Globus pallidus (tissue), 1 donor: ENCODE measurements at regions not wholly inside any gene's neighbourhood (a gene's known extent, or its start where the extent isn't known, plus 50 kb on each side); places are given as distances from the start of the nearest gene placed in this dataset.
"Not testable (repeated sequence)": the region's sequence is repeated elsewhere in the genome, so short reads cannot be mapped to it uniquely, and the experiment has no call there.

ENCODE experiments used
- DNase-seq: peaks from one replicate; pipeline ENCODE4 v3.0.0-alpha.2; 2015; ENCODE audit warnings: low spot score

DNA sequence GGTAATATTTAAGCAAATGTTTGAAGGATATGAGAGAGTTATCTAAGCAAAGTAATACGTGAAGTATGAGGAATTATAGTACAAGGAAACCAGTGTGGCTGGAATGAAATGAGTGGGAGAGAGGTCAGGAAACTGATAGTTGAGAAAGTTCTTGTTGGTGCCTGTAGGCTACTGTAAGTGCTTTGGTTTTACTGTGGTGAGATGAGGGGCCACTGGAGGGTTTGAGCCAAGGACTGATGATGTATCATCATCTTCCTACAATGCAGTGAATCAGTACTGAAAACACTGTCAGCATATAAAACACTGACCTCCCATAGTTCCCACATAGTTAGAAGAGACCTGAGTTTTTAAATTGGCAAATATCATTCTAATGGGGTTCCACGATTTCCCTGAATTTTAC is 367.5 kb upstream of the CTSO start:
- no peak for DNase-seq

- DNase-seq: no peak
These were observed 359.8 kb upstream of the CTSO start for GRCh38 chr4:156313497-156313896.

- DNase-seq: no peak
These were observed 358.7 kb upstream of the CTSO start for GRCh38 chr4:156312261-156312847.

GRCh38 chr4:156309031-156309430 is 355.4 kb upstream of the CTSO start:
- no peak for DNase-seq

DNA sequence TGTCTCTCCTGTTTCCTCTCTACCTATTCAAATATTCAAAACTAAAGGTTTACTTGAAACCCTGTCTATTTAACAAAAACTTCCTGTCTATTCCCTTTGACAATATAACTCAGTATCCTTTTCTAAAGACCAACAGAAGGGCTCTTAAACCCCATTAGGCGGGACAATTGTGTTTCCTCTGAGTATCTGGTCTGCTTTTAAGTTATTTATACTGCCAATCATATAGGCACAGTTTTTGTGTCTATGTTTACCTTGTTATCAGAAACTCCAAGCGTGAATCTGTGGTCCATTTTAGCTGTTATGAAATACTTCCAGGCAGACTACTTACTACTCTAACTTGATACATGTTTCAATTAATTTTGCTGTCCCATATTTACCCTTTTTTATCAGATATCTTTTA is 350.0 kb upstream of the CTSO start:
- no peak for DNase-seq

DNA sequence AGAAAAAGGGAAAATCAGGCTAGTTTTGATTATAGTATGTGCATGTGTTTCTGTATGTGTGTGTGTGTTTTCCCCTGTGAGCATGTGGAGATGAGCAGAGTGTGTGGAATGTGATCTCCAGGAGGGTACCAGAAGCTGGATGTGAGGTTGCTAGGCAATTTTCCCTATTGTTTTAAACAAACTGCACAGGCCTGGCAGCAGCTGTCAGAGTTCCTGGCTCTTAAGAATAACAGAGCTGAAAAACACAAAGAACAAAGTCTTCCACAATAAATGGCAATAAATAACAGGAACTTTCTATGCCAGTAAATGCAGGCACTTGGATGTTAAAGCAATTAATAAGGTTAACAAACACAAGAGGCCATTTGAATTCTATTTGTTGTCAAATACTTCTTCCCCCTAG is 344.6 kb upstream of the CTSO start:
- peak; percentile 2 for DNase-seq

DNA sequence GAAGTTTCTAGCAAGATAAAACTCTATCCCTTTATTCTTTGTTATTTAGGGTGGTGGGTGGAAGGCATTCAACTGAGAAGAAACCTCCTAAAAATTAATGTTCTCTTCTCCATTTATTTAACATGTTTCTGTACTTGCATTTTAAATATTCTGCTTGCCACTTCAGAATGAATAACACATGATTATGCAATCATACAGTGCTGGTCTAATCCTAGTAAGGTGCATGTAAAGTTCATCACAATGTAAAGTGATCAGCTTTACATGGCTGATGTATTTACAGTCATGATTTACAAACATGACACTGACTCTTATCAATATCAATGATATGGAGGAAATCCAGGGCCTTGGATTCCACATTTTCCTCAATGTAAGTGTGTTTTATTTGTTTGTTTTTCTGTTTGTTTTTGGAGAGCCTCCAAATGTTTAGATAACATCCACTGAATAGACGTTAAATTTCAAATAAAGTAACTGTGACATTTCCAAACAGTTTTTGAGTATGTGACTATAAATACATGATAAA is 342.1 kb upstream of the CTSO start:
- DNase-seq: no peak

DNA sequence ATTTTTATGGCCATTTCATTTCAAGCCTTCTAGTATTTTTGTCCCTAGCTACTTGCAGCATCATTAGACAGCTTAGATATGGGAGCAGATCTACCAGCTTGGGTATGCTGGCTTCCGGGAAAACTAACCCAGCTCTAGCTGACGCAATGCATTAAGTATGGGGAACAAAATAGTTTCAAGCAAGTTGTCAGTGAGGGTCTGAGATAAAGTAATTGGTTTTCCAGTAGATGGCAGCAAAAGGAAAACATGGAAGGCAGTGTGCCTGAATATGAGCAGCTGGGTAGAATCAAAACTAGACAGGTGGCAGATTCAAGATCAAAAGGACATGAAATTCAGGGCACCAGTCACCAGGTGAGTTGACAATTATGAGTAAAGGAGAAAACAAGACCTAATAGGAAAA is 340.9 kb upstream of the CTSO start:
- peak; percentile 8 for DNase-seq

DNA sequence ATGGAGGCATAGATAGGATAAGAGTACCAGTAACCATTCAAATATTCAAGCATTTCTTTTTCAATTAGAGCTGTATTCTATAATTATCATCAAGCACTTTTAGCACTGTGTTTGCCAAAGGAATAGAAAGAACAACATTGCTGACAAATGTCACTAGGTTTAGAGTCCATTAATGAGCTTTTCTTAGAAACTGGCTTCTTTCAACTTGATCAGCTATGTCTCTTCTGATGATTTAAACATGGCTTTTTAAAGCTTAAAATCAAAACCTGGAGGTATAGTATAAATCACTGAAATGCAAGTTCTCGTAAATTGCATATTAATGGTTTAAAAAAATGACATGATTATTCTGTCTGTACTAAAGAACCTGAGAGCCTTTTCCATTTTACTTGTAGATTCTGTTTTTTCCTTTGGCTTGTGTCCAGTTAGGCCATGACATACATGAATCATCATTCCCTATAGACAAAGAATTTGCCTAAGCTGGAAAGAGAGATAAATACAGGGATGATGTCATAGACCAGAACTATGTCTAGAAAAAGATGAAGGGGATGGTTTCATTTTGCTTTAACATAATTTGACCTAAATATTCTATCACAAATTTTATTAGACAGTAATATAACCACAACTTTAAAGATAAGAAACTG is 340.1 kb upstream of the CTSO start:
- no peak for DNase-seq

DNA sequence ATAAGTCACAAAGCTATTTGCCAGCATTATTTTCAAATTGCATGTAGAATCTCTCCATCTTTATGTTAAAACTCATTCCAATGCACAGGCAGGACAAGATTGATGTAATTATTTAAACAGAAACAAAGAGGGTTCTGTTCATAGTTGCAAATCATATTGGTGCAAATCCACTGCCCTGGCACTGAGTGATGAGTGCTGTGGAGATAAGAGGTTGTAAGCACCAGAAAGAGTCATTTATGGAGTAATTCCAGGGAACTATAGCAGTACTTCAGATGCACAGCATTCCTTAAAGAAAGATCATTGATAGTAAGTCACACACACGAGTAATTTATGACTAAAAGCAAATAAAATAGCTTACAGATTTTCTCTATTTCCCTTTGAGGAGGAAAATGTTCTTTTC is 337.7 kb upstream of the CTSO start:
- DNase-seq: no peak

GRCh38 chr4:156290811-156291210 is 337.1 kb upstream of the CTSO start:
- no peak for DNase-seq

DNA sequence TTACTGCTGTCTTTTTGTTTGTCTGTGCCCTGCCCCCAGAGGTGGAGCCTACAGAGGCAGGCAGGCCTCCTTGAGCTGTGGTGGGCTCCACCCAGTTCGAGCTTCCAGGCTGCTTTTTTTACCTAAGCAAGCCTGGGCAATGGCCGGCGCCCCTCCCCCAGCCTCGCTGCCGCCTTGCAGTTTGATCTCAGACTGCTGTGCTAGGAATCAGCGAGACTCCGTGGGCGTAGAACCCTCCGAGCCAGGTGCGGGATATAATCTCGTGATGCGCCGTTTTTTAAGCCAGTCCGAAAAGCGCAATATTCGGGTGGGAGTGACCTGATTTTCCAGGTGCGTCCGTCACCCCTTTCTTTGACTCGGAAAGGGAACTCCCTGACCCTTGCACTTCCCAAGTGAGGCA is 336.4 kb upstream of the CTSO start:
- not testable (repeated sequence) for DNase-seq

- no peak for DNase-seq
These were observed 327.0 kb upstream of the CTSO start for GRCh38 chr4:156280686-156281085.

GRCh38 chr4:156265407-156265806 is 311.7 kb upstream of the CTSO start:
- no peak for DNase-seq

- no peak for DNase-seq
These were observed 307.6 kb upstream of the CTSO start for GRCh38 chr4:156261230-156261629.

GRCh38 chr4:156255230-156256007 is 301.8 kb upstream of the CTSO start:
- DNase-seq: no peak

- no peak for DNase-seq
These were observed 298.8 kb upstream of the CTSO start for GRCh38 chr4:156252358-156252921.

DNA sequence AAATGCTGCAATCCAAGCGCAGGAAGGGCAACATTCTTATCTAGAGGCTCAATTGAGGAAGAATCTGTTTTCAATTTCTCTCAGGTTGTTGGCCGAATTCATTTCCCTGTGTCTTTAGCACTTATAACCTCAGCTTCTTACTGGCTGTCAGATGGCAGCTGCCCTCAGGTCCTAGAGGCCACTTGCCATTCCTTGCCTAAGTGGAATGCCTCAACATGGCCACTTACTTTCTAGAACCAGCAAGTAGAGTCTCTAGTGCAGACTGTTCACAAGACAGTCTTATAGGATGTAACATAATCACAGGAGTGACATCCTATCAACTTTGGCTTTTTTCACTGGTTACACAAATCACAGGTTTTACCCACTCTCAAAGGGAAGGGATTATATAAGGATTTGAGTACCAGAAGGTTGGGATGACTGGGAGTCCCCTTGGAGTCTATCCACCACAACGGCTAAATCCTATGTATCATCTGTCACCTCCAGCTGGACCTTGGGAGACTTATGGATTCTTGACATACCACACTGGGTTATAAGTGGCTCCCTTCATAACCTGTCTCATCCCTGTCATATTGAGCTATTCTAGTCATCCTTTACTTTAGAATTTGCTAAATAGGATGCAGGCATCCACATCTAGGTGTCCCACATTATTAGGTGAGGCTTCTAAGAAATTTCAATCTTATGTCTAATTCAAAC is 297.9 kb upstream of the CTSO start:
- DNase-seq: no peak

- no peak for DNase-seq
These were observed 295.3 kb upstream of the CTSO start for GRCh38 chr4:156248917-156249316.

GRCh38 chr4:156247470-156247869 is 293.8 kb upstream of the CTSO start:
- no peak for DNase-seq

DNA sequence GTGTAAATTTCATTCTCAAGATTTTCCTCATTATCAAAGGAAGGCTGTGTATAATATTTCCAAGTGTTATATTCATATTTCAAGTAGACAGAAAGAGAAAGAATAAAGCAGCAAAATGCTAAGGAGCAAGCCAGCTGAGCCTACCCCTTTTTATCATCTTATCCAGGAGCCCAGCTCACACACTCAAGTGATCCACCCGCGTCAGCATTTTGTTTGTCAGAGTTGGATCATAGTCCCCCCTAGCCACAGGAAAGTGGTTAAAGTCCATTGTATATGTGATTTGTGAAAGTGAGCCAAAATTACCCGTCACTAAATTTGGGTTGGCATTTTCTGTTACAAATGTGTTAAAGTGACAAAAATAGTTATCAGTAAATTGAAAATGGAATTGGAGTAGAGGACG is 289.3 kb upstream of the CTSO start:
- DNase-seq: no peak

GRCh38 chr4:156242390-156242789 is 288.7 kb upstream of the CTSO start:
- no peak for DNase-seq
